Tibial nerve (tissue), 4 donors: ENCODE measurements at regions not wholly inside any gene's neighbourhood (a gene's known extent, or its start where the extent isn't known, plus 50 kb on each side); places are given as distances from the start of the nearest gene placed in this dataset.

ENCODE experiments used
- CTCF ChIP-seq, 5 experiments: fragments of 200-600 bp in 3 of 5; fragments of 450-650 bp in 2 of 5; sonication (generic) in 3 of 5; IDR thresholded peaks; one replicate each; pipeline ENCODE4 v1.5.1; 2016 to 2019; ENCODE audit warnings: antibody characterized with exemption in 5 of 5, mild to moderate bottlenecking in 3 of 5, moderate library complexity in 2 of 5
- EP300 ChIP-seq, 2 donors: sonication (generic); formaldehyde crosslinking; IDR thresholded peaks; one replicate each; pipeline ENCODE4 v1.6.1; 2017; ENCODE audit warnings: antibody characterized with exemption in 2 of 2, mild to moderate bottlenecking in 1 of 2
- POLR2A ChIP-seq, 2 donors: fragments of 450-650 bp; IDR thresholded peaks; one replicate each; pipeline ENCODE4 v1.6.1; 2017; ENCODE audit warnings: antibody characterized with exemption in 2 of 2, mild to moderate bottlenecking in 2 of 2, moderate library complexity in 2 of 2

- TF ChIP-seq CTCF (IDR thresholded peaks at IDR 0.05) (no peak), EP300 (IDR thresholded peaks at IDR 0.05) (no peak), POLR2A (IDR thresholded peaks at IDR 0.05) (no peak)
These were observed 976.9 kb downstream of the BRINP3 start for GRCh38 chr1:189500778-189501177.
